ENCODE measurements at regions not wholly inside any gene's neighbourhood (a gene's known extent, or its start where the extent isn't known, plus 50 kb on each side); places are given as distances from the start of the nearest gene placed in this dataset.
A peak's percentile ranks its signal among the peaks of the same experiment; 100 is the strongest.

DNA sequence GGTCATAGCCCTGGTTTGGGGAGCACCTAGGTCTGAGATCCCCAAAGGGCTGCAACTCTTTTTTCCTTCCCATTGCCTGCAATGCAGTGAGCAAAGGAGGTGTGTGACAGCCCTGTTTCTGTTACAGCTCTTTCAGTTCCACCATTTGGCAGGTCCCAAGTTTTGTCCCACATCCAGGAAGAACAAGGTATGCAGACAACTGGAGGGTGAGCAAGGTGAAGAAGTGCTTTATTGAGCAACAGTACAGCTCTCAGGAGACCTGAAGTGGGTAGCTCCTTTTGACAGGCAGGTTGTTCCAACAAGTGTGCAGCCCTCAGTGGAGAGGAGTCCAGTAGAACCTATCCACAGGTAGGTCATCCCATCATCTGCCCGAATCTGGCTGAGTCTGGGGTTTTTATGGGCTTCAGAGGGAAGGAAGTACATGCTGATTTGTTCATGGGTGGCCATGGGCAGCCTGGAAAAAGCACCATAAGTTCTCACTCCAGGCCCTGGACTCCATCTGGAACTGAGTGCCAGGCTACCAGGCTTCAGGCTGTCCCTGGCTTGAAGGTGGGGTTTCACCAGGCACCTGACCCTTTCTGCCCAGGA, 62.8 kb upstream of the NAV3 start:
- CTCF ChIA-PET, result no interaction called here
- POLR2A ChIA-PET, result no interaction called here

DNA sequence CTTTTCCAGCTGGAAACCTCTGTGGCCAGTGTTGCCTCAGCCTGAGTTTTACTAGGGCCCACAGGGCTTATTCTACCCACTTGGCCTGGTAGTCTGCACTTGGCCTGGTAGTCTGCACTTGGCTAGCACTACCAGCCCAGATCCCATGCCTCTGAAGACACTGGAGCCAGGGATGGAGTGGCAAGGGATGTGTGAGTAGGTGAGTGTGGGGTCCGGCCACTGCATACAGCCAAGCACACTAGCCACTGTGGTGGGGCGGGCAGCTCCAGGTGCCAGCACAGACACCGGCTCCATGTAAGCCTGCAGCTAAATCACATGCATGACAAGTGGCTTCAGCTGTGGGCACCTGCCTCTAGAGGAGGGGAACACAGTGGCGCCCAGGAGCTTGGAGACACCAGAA, 63.4 kb upstream of the NAV3 start:
- Histone ChIP-seq H3K9me3 (ENCODE audit: control insufficient read depth, insufficient read depth, low read depth, low read length) (no peaks in the 10 kb centered on the region; the same call in 1 of the 2 replicates), H3K36me3 (ENCODE audit: control insufficient read depth in 2 of 2, insufficient read depth in 1 of 2, low read length in 2 of 2) (no peaks in the 10 kb centered on the region), H3K4me3 (ENCODE audit: low read depth, low read length) (no peak overlapping the region), H3K27ac (ENCODE audit: extremely low read depth, low read depth, low read length) (no peak overlapping the region), H3K4me1 (ENCODE audit: control insufficient read depth, insufficient read depth, low read length) (peaks cover 7% of the 10 kb centered on the region; the same call in 1 of the 2 replicates)
- no peak for TF ChIP-seq ZNF175 (tag by site-specific recombination; IDR thresholded peaks at IDR 0.05)
- no peak for TF ChIP-seq WT1 (tag by site-specific recombination; IDR thresholded peaks at IDR 0.05)
- no peak for TF ChIP-seq ZNF510 (tag by site-specific recombination; IDR thresholded peaks at IDR 0.05; ENCODE audit: insufficient replicate concordance)
- TF ChIP-seq GLI4 (tag by site-specific recombination; IDR thresholded peaks at IDR 0.05), result no peak
- TF ChIP-seq SP7 (tag by site-specific recombination; IDR thresholded peaks at IDR 0.05), result no peak
- ChIA-PET CTCF (no interaction called here), POLR2A (no interaction called here)

More for the DNA sequence above, 62.8 kb upstream of the NAV3 start:
- TF ChIP-seq TRIM28 (IDR thresholded peaks at IDR 0.05; ENCODE audit: borderline replicate concordance, low read length) (peak; percentile 90; the same call in 1 of the 2 replicates), KLF7 (tag by site-specific recombination; IDR thresholded peaks at IDR 0.05; ENCODE audit: borderline replicate concordance) (no peak), SETDB1 (IDR thresholded peaks at IDR 0.05; ENCODE audit: insufficient read length, low read length) (peak; percentile 72)
- Histone ChIP-seq H3K9me3 (ENCODE audit: control insufficient read depth, insufficient read depth, low read depth, low read length) (no peaks in the 10 kb centered on the region; the same call in 1 of the 2 replicates), H3K4me1 (ENCODE audit: control insufficient read depth, insufficient read depth, low read length) (peaks cover 7% of the 10 kb centered on the region; the same call in 1 of the 2 replicates), H3K36me3 (ENCODE audit: control insufficient read depth in 2 of 2, insufficient read depth in 1 of 2, low read length in 2 of 2) (no peaks in the 10 kb centered on the region), H3K4me3 (ENCODE audit: low read depth, low read length) (no peak overlapping the region), H3K27ac (ENCODE audit: extremely low read depth, low read depth, low read length) (no peak overlapping the region)

DNA sequence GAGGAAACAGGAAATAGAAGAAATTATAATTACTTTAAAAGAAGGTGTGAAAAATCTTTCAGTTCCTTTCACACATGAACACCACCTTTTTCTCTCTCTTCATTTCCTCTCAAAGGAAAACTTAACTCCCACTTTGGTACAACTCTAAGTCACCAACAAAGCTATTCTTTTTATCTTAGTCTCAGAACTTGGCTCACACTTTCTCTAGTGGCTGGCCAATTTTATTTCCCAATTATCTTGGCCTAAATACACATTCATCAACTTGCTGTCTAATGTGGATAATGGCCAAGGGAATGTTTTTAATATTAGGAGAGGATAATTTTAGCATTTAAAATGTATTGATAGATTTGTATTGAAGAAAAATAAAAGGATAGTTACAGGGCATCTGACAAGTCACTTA, 64.5 kb upstream of the NAV3 start:
- H3K9me3 ChIP-seq (ENCODE audit: control insufficient read depth, insufficient read depth, low read depth, low read length), result no peaks in the 10 kb centered on the region; the same call in 1 of the 2 replicates
- H3K27ac ChIP-seq (ENCODE audit: extremely low read depth, low read depth, low read length), result no peak overlapping the region
- H3K4me3 ChIP-seq (ENCODE audit: low read depth, low read length), result no peak overlapping the region
- H3K4me1 ChIP-seq (ENCODE audit: control insufficient read depth, insufficient read depth, low read length), result peaks cover 7% of the 10 kb centered on the region; the same call in 1 of the 2 replicates
- H3K36me3 ChIP-seq (ENCODE audit: control insufficient read depth in 2 of 2, insufficient read depth in 1 of 2, low read length in 2 of 2), result no peaks in the 10 kb centered on the region
- POLR2A ChIA-PET, result no interaction called here
- no peak for TF ChIP-seq SP3 (tag by site-specific recombination; IDR thresholded peaks at IDR 0.05)
- TF ChIP-seq, protein P1, sequence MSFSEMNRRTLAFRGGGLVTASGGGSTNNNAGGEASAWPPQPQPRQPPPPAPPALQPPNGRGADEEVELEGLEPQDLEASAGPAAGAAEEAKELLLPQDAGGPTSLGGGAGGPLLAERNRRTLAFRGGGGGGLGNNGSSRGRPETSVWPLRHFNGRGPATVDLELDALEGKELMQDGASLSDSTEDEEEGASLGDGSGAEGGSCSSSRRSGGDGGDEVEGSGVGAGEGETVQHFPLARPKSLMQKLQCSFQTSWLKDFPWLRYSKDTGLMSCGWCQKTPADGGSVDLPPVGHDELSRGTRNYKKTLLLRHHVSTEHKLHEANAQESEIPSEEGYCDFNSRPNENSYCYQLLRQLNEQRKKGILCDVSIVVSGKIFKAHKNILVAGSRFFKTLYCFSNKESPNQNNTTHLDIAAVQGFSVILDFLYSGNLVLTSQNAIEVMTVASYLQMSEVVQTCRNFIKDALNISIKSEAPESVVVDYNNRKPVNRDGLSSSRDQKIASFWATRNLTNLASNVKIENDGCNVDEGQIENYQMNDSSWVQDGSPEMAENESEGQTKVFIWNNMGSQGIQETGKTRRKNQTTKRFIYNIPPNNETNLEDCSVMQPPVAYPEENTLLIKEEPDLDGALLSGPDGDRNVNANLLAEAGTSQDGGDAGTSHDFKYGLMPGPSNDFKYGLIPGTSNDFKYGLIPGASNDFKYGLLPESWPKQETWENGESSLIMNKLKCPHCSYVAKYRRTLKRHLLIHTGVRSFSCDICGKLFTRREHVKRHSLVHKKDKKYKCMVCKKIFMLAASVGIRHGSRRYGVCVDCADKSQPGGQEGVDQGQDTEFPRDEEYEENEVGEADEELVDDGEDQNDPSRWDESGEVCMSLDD (tag by site-specific recombination; IDR thresholded peaks at IDR 0.05), result no peak
- no peak for TF ChIP-seq ZNF501 (tag by site-specific recombination; IDR thresholded peaks at IDR 0.05)
- no peak for TF ChIP-seq SCRT2 (tag by site-specific recombination; IDR thresholded peaks at IDR 0.05)
- TF ChIP-seq, protein P2, sequence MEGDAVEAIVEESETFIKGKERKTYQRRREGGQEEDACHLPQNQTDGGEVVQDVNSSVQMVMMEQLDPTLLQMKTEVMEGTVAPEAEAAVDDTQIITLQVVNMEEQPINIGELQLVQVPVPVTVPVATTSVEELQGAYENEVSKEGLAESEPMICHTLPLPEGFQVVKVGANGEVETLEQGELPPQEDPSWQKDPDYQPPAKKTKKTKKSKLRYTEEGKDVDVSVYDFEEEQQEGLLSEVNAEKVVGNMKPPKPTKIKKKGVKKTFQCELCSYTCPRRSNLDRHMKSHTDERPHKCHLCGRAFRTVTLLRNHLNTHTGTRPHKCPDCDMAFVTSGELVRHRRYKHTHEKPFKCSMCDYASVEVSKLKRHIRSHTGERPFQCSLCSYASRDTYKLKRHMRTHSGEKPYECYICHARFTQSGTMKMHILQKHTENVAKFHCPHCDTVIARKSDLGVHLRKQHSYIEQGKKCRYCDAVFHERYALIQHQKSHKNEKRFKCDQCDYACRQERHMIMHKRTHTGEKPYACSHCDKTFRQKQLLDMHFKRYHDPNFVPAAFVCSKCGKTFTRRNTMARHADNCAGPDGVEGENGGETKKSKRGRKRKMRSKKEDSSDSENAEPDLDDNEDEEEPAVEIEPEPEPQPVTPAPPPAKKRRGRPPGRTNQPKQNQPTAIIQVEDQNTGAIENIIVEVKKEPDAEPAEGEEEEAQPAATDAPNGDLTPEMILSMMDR (tag by site-specific recombination; IDR thresholded peaks at IDR 0.05), result no peak
- TF ChIP-seq ZNF549 (tag by site-specific recombination; IDR thresholded peaks at IDR 0.05), result no peak
- no peak for TF ChIP-seq TRIM28 (IDR thresholded peaks at IDR 0.05; ENCODE audit: borderline replicate concordance, low read length)
- TF ChIP-seq MYNN (tag by site-specific recombination; IDR thresholded peaks at IDR 0.05; ENCODE audit: borderline replicate concordance), result no peak
- no peak for TF ChIP-seq ZNF830 (tag by site-specific recombination; IDR thresholded peaks at IDR 0.05; ENCODE audit: low read depth)
- TF ChIP-seq, protein P3, sequence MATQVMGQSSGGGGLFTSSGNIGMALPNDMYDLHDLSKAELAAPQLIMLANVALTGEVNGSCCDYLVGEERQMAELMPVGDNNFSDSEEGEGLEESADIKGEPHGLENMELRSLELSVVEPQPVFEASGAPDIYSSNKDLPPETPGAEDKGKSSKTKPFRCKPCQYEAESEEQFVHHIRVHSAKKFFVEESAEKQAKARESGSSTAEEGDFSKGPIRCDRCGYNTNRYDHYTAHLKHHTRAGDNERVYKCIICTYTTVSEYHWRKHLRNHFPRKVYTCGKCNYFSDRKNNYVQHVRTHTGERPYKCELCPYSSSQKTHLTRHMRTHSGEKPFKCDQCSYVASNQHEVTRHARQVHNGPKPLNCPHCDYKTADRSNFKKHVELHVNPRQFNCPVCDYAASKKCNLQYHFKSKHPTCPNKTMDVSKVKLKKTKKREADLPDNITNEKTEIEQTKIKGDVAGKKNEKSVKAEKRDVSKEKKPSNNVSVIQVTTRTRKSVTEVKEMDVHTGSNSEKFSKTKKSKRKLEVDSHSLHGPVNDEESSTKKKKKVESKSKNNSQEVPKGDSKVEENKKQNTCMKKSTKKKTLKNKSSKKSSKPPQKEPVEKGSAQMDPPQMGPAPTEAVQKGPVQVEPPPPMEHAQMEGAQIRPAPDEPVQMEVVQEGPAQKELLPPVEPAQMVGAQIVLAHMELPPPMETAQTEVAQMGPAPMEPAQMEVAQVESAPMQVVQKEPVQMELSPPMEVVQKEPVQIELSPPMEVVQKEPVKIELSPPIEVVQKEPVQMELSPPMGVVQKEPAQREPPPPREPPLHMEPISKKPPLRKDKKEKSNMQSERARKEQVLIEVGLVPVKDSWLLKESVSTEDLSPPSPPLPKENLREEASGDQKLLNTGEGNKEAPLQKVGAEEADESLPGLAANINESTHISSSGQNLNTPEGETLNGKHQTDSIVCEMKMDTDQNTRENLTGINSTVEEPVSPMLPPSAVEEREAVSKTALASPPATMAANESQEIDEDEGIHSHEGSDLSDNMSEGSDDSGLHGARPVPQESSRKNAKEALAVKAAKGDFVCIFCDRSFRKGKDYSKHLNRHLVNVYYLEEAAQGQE (tag by site-specific recombination; IDR thresholded peaks at IDR 0.05), result no peak
- TF ChIP-seq, protein P4, sequence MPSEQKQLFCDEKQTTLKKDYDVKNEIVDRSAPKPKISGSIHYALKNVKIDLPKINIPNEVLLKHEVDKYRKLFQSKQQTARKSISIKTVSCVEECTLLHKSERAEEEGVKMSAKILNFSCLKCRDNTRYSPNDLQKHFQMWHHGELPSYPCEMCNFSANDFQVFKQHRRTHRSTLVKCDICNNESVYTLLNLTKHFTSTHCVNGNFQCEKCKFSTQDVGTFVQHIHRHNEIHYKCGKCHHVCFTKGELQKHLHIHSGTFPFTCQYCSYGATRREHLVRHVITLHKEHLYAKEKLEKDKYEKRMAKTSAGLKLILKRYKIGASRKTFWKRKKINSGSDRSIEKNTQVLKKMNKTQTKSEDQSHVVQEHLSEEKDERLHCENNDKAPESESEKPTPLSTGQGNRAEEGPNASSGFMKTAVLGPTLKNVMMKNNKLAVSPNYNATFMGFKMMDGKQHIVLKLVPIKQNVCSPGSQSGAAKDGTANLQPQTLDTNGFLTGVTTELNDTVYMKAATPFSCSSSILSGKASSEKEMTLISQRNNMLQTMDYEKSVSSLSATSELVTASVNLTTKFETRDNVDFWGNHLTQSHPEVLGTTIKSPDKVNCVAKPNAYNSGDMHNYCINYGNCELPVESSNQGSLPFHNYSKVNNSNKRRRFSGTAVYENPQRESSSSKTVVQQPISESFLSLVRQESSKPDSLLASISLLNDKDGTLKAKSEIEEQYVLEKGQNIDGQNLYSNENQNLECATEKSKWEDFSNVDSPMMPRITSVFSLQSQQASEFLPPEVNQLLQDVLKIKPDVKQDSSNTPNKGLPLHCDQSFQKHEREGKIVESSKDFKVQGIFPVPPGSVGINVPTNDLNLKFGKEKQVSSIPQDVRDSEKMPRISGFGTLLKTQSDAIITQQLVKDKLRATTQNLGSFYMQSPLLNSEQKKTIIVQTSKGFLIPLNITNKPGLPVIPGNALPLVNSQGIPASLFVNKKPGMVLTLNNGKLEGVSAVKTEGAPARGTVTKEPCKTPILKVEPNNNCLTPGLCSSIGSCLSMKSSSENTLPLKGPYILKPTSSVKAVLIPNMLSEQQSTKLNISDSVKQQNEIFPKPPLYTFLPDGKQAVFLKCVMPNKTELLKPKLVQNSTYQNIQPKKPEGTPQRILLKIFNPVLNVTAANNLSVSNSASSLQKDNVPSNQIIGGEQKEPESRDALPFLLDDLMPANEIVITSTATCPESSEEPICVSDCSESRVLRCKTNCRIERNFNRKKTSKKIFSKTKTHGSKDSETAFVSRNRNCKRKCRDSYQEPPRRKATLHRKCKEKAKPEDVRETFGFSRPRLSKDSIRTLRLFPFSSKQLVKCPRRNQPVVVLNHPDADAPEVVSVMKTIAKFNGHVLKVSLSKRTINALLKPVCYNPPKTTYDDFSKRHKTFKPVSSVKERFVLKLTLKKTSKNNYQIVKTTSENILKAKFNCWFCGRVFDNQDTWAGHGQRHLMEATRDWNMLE (tag by site-specific recombination; conservative IDR thresholded peaks at IDR 0.05; ENCODE audit: low read depth), result no peak
- CTCF ChIA-PET, result no interaction called here

Data from HEK293 (cell line).